Anterior cingulate cortex (tissue), 58 donors: ENCODE measurements at regions not wholly inside any gene's neighbourhood (a gene's known extent, or its start where the extent isn't known, plus 50 kb on each side); places are given as distances from the start of the nearest gene placed in this dataset.
"Not testable (repeated sequence)": the region's sequence is repeated elsewhere in the genome, so short reads cannot be mapped to it uniquely, and the experiment has no call there.

Experiments used
- DNase-seq, 58 donors: peaks; one replicate each; lab custom pipeline; 2025; lab: John Stamatoyannopoulos, UW

- no peak for DNase-seq
These were observed 245.2 kb upstream of the FOXK1 start for GRCh38 chr7:4436936-4437335.

GRCh38 chr7:4437916-4438315, 244.2 kb upstream of the FOXK1 start:
- DNase-seq, result no peak

GRCh38 chr7:4438723-4439245, 243.3 kb upstream of the FOXK1 start:
- DNase-seq, result no peak

- no peak for DNase-seq
These were observed 242.7 kb upstream of the FOXK1 start for GRCh38 chr7:4439444-4439843.

GRCh38 chr7:4444106-4444505, 238.0 kb upstream of the FOXK1 start:
- DNase-seq, result no peak

- DNase-seq, result no peak
These were observed 236.3 kb upstream of the FOXK1 start for GRCh38 chr7:4445777-4446176.

- DNase-seq, result no peak
These were observed 232.8 kb upstream of the FOXK1 start for GRCh38 chr7:4449263-4449662.

- DNase-seq, result no peak
These were observed 231.6 kb upstream of the FOXK1 start for GRCh38 chr7:4450483-4450882.

- DNase-seq, result no peak
These were observed 221.5 kb upstream of the FOXK1 start for GRCh38 chr7:4460597-4460996.

GRCh38 chr7:4461531-4461930, 220.6 kb upstream of the FOXK1 start:
- DNase-seq, result peak in 9 of 58 donors; percentile 2 to 55 (median 8)

GRCh38 chr7:4468320-4469102, 213.6 kb upstream of the FOXK1 start:
- DNase-seq, result no peak

GRCh38 chr7:4470246-4470645, 211.8 kb upstream of the FOXK1 start:
- no peak for DNase-seq

GRCh38 chr7:4472728-4473127, 209.4 kb upstream of the FOXK1 start:
- peak in 2 of 58 donors; percentile 6 to 11 for DNase-seq

- no peak for DNase-seq
These were observed 202.6 kb upstream of the FOXK1 start for GRCh38 chr7:4479367-4480039.

- not testable (repeated sequence) for DNase-seq
These were observed 202.0 kb upstream of the FOXK1 start for GRCh38 chr7:4480131-4480530.

- DNase-seq, result no peak
These were observed 198.2 kb upstream of the FOXK1 start for GRCh38 chr7:4483851-4484250.

- DNase-seq, result no peak
These were observed 197.6 kb upstream of the FOXK1 start for GRCh38 chr7:4484545-4484944.

GRCh38 chr7:4486907-4487306, 195.2 kb upstream of the FOXK1 start:
- no peak for DNase-seq

- DNase-seq, result not testable (repeated sequence)
These were observed 185.2 kb upstream of the FOXK1 start for GRCh38 chr7:4496911-4497310.

- no peak for DNase-seq
These were observed 181.3 kb upstream of the FOXK1 start for GRCh38 chr7:4500812-4501211.

GRCh38 chr7:4507886-4508285, 174.2 kb upstream of the FOXK1 start:
- not testable (repeated sequence) for DNase-seq

GRCh38 chr7:4513450-4513849, 168.6 kb upstream of the FOXK1 start:
- DNase-seq, result no peak
